ENCODE measurements at regions not wholly inside any gene's neighbourhood (a gene's known extent, or its start where the extent isn't known, plus 50 kb on each side); places are given as distances from the start of the nearest gene placed in this dataset.

DNA sequence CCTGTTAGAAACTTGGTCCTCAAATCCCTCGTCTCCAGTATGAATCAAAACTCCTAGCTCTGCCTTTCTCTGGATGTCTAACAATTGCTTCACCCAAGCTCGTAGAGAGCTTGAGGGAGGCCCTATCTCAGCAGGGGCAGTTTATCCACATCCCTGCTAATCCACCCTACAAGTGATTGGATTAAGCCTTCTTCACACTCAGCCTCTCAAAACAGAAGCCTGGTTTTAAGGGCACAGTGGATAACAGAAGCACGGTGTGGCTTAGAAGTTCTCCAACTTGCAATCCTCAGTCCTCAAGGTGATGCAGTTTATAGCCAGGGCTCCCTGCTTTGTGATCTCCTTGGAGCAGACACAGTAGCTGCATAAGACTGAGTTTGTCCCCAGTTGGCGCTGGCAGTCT, 383.9 kb downstream of the KIF16B start:
- Histone ChIP-seq H3K4me1 (ENCODE audit: control insufficient read depth, insufficient read depth, low read length) (no peaks in the 10 kb centered on the region), H3K4me3 (no peak overlapping the region), H3K9ac (ENCODE audit: control insufficient read depth, insufficient read depth, low read length) (no peak overlapping the region), H3K36me3 (ENCODE audit: control insufficient read depth in 2 of 2, insufficient read depth in 2 of 2, low read length in 1 of 2) (no peaks in the 10 kb centered on the region), H3K27me3 (replicated peaks in 1 of 2; ENCODE audit: control insufficient read depth in 2 of 2, insufficient read depth in 2 of 2, low read length in 1 of 2) (no peaks in the 10 kb centered on the region; a peak in 1 of 4 replicates), H3K27ac (ENCODE audit: control insufficient read depth, insufficient read depth) (no peak overlapping the region), H4K20me1 (ENCODE audit: control insufficient read depth, insufficient read depth) (no peaks in the 10 kb centered on the region), H3K9me3 (replicated peaks; ENCODE audit: control insufficient read depth, insufficient read depth, low read length) (no peaks in the 10 kb centered on the region; the same call in 2 of the 3 replicates), H3K4me2 (ENCODE audit: control insufficient read depth, insufficient read depth) (no peak overlapping the region), H3K79me2 (ENCODE audit: control insufficient read depth, insufficient read depth, low read length) (no peaks in the 10 kb centered on the region), H2AFZ (ENCODE audit: control insufficient read depth, low read depth, low read length) (no peak overlapping the region)
- intact Hi-C loops (cut with micrococcal nuclease; ENCODE audit: unreplicated experiment) (no loop called here), in situ Hi-C loops (cut with MboI) (no loop called here)
- BruUV-seq (replicated peaks) = no TSS peak
- ATAC-seq = no peak
- TF ChIP-seq KDM1A (IDR thresholded peaks at IDR 0.05; ENCODE audit: borderline replicate concordance) = no peak
- TF ChIP-seq PAX8 (IDR thresholded peaks at IDR 0.05) = no peak
- TF ChIP-seq FOXK2 (IDR thresholded peaks at IDR 0.05) = no peak
- TF ChIP-seq ESRRA (IDR thresholded peaks at IDR 0.05; ENCODE audit: low read length) = no peak
- TF ChIP-seq, protein P1, sequence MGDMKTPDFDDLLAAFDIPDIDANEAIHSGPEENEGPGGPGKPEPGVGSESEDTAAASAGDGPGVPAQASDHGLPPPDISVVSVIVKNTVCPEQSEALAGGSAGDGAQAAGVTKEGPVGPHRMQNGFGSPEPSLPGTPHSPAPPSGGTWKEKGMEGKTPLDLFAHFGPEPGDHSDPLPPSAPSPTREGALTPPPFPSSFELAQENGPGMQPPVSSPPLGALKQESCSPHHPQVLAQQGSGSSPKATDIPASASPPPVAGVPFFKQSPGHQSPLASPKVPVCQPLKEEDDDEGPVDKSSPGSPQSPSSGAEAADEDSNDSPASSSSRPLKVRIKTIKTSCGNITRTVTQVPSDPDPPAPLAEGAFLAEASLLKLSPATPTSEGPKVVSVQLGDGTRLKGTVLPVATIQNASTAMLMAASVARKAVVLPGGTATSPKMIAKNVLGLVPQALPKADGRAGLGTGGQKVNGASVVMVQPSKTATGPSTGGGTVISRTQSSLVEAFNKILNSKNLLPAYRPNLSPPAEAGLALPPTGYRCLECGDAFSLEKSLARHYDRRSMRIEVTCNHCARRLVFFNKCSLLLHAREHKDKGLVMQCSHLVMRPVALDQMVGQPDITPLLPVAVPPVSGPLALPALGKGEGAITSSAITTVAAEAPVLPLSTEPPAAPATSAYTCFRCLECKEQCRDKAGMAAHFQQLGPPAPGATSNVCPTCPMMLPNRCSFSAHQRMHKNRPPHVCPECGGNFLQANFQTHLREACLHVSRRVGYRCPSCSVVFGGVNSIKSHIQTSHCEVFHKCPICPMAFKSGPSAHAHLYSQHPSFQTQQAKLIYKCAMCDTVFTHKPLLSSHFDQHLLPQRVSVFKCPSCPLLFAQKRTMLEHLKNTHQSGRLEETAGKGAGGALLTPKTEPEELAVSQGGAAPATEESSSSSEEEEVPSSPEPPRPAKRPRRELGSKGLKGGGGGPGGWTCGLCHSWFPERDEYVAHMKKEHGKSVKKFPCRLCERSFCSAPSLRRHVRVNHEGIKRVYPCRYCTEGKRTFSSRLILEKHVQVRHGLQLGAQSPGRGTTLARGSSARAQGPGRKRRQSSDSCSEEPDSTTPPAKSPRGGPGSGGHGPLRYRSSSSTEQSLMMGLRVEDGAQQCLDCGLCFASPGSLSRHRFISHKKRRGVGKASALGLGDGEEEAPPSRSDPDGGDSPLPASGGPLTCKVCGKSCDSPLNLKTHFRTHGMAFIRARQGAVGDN (IDR thresholded peaks at IDR 0.05) = no peak
- TF ChIP-seq, protein P2, sequence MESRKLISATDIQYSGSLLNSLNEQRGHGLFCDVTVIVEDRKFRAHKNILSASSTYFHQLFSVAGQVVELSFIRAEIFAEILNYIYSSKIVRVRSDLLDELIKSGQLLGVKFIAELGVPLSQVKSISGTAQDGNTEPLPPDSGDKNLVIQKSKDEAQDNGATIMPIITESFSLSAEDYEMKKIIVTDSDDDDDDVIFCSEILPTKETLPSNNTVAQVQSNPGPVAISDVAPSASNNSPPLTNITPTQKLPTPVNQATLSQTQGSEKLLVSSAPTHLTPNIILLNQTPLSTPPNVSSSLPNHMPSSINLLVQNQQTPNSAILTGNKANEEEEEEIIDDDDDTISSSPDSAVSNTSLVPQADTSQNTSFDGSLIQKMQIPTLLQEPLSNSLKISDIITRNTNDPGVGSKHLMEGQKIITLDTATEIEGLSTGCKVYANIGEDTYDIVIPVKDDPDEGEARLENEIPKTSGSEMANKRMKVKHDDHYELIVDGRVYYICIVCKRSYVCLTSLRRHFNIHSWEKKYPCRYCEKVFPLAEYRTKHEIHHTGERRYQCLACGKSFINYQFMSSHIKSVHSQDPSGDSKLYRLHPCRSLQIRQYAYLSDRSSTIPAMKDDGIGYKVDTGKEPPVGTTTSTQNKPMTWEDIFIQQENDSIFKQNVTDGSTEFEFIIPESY (IDR thresholded peaks at IDR 0.05) = no peak
- ChIA-PET CTCF (no interaction called here), RAD21 (ENCODE audit: unreplicated experiment) (no interaction called here), POLR2A (no interaction called here), SMC1A (ENCODE audit: uncharacterized antibody, unreplicated experiment) (no interaction called here)
- no peak for FAIRE-seq
- 43% methylated on average over 4 of the region's 4 CpGs for WGBS (ENCODE audit: insufficient coverage, insufficient replicate concordance, low lambda C conversion rate, missing lambda C conversion rate)
- DNase-seq (ENCODE audit: low read depth, low spot score) = no peak
